ENCODE measurements at regions not wholly inside any gene's neighbourhood (a gene's known extent, or its start where the extent isn't known, plus 50 kb on each side); places are given as distances from the start of the nearest gene placed in this dataset.

- Histone ChIP-seq H3K79me2 (ENCODE audit: control insufficient read depth in 1 of 2, insufficient read depth in 2 of 2, low read length in 2 of 2) (no peaks in the 10 kb centered on the region), H4K20me1 (replicated peaks in 1 of 2; ENCODE audit: control insufficient read depth in 1 of 2, insufficient read depth in 2 of 2, low read length in 2 of 2) (no peaks in the 10 kb centered on the region), H3K79me1 (ENCODE audit: low read depth, low read length) (no peaks in the 10 kb centered on the region), H2AFZ (ENCODE audit: low read length) (no peak overlapping the region), H4K91ac (replicated peaks; ENCODE audit: insufficient read length, low read length) (no peak overlapping the region), H2BK12ac (ENCODE audit: low read depth, low read length) (no peak overlapping the region), H3K4me3 (ENCODE audit: extremely low read depth in 1 of 4, insufficient read depth in 2 of 4, low read depth in 3 of 4, low read length in 4 of 4) (no peak overlapping the region), H2AK5ac (ENCODE audit: low read depth, low read length) (no peak overlapping the region), H2BK5ac (ENCODE audit: low read depth, low read length) (no peak overlapping the region), H3K4me2 (ENCODE audit: insufficient read depth in 1 of 2, low read depth in 2 of 2, low read length in 2 of 2) (no peak overlapping the region), H3K14ac (ENCODE audit: insufficient read length) (no peak overlapping the region), H4K5ac (ENCODE audit: insufficient read length, low read depth, low read length) (no peak overlapping the region), H3K27ac (ENCODE audit: low read depth, low read length) (no peak overlapping the region), H3K56ac (replicated peaks; ENCODE audit: insufficient read length, low read depth, low read length) (no peak overlapping the region), H2BK15ac (ENCODE audit: low read length) (no peak overlapping the region), H4K8ac (ENCODE audit: extremely low read depth, insufficient read depth, low read length) (no peak overlapping the region), H3K23me2 (ENCODE audit: low read depth, low read length) (no peaks in the 10 kb centered on the region), H3K4ac (replicated peaks; ENCODE audit: insufficient read length, low read depth, low read length) (no peak overlapping the region), H3K9ac (replicated peaks in 1 of 4; ENCODE audit: extremely low read depth in 1 of 4, low read depth in 3 of 4, low read length in 3 of 4) (no peak overlapping the region), H3K36me3 (ENCODE audit: control insufficient read depth in 2 of 4, insufficient read depth in 4 of 4, low read length in 3 of 4) (no peaks in the 10 kb centered on the region), H2BK20ac (ENCODE audit: low read length) (no peak overlapping the region), H3K18ac (ENCODE audit: extremely low read depth, low read length) (no peak overlapping the region), H3K23ac (ENCODE audit: insufficient read length) (no peak overlapping the region), H3K9me3 (ENCODE audit: insufficient read depth in 2 of 2, low read depth in 1 of 2, low read length in 1 of 2) (no peaks in the 10 kb centered on the region), H3K4me1 (replicated peaks in 1 of 4; ENCODE audit: control insufficient read depth in 3 of 4, insufficient read depth in 4 of 4, low read length in 3 of 4) (0 out of 7 replicates have a peak, but pooled peaks cover 0 to 3% (median 0%) of the 10 kb centered on the region in 4 experiments), H2BK120ac (replicated peaks; ENCODE audit: low read depth, low read length) (no peak overlapping the region), H3K27me3 (replicated peaks in 1 of 4; ENCODE audit: control insufficient read depth in 3 of 4, extremely low read depth in 1 of 4, insufficient read depth in 3 of 4, low read length in 3 of 4) (no peaks in the 10 kb centered on the region; a peak in 1 of 7 replicates)
- DNase-seq (ENCODE audit: low read depth in 1 of 2, low spot score in 2 of 2) (no peak), FAIRE-seq (no peak)
- CTCF ChIA-PET (ENCODE audit: partially characterized antibody), result interaction anchor here (1.1 kb wide), 1 partner anchor 12 kb away, joined by 3 read pairs; no protein-coding TSS in a partner anchor
- POLR2A ChIA-PET (ENCODE audit: partially characterized antibody), result no interaction called here
- WGBS, 2 experiments (ENCODE audit: extremely low coverage in 1 of 2, insufficient coverage in 1 of 2, insufficient read length in 1 of 2, insufficient replicate concordance in 2 of 2, low coverage in 1 of 2, low lambda C conversion rate in 2 of 2, missing lambda C conversion rate in 1 of 2), result 84% methylated on average over 7 of the region's 7 CpGs; no CpG with 5 or more reads in 1 of the 2 experiments
- TF ChIP-seq GABPA (IDR thresholded peaks at IDR 0.05; ENCODE audit: borderline replicate concordance, insufficient read depth, low read length), result no peak
- no peak for TF ChIP-seq RNF2 (IDR thresholded peaks at IDR 0.05; ENCODE audit: borderline replicate concordance, low read depth, low read length, missing control alignments, poor library complexity, severe bottlenecking)
- no peak for TF ChIP-seq CREB1 (IDR thresholded peaks at IDR 0.05)
- TF ChIP-seq TBP (IDR thresholded peaks at IDR 0.05; ENCODE audit: low read depth, low read length), result no peak
- TF ChIP-seq ATF2 (IDR thresholded peaks at IDR 0.05; ENCODE audit: low read length), result no peak
- no peak for TF ChIP-seq RBBP5 (IDR thresholded peaks at IDR 0.05; ENCODE audit: borderline replicate concordance, low read depth, low read length)
- TF ChIP-seq HDAC2 (IDR thresholded peaks at IDR 0.05; ENCODE audit: borderline replicate concordance in 1 of 2, low read depth in 2 of 2, low read length in 2 of 2), result no peak
- no peak for TF ChIP-seq SP2 (IDR thresholded peaks at IDR 0.05; ENCODE audit: low read length)
- no peak for TF ChIP-seq BRCA1 (IDR thresholded peaks at IDR 0.05; ENCODE audit: low read depth, low read length)
- TF ChIP-seq CTBP2 (IDR thresholded peaks at IDR 0.05; ENCODE audit: borderline replicate concordance, insufficient read depth, insufficient read length, low read length), result no peak
- TF ChIP-seq SIN3A (conservative IDR thresholded peaks at IDR 0.05 in 1 of 2, IDR thresholded peaks at IDR 0.05 in 1 of 2; ENCODE audit: low read depth in 1 of 2, low read length in 2 of 2), result no peak
- no peak for TF ChIP-seq KDM1A (IDR thresholded peaks at IDR 0.05; ENCODE audit: borderline replicate concordance, low read length)
Observed at GRCh38 chr4:186808630-186809018, 85.0 kb upstream of the FAT1 start.

All from H1 (cell line).